Karpas-422 (cell line): ENCODE measurements at regions not wholly inside any gene's neighbourhood (a gene's known extent, or its start where the extent isn't known, plus 50 kb on each side); places are given as distances from the start of the nearest gene placed in this dataset.
"Not testable (repeated sequence)": the region's sequence is repeated elsewhere in the genome, so short reads cannot be mapped to it uniquely, and the experiment has no call there.

ENCODE experiments used
- DNase-seq: peaks from one replicate; pipeline ENCODE4 v3.0.0-alpha.2; 2015
- H2AFZ ChIP-seq: fragments of 200-600 bp; sonication (generic); 2 replicates; pipeline ENCODE4 v1.6.1; 2014; ENCODE audit warnings: antibody characterized with exemption, low read length, mixed read lengths
- H3K27ac ChIP-seq: fragments of 200-600 bp; sonication (generic); 2 replicates; pipeline ENCODE4 v1.5.1; 2014; ENCODE audit warnings: mild to moderate bottlenecking, low read length, moderate library complexity
- H3K27me3 ChIP-seq: fragments of 200-600 bp; sonication (generic); 2 replicates; pipeline ENCODE4 v1.6.1; 2014; ENCODE audit warnings: low read length, mixed read lengths
- H3K36me3 ChIP-seq: fragments of 200-600 bp; sonication (generic); 2 replicates; pipeline ENCODE4 v1.6.1; 2014; ENCODE audit warnings: low read length, mixed read lengths; ENCODE audit not compliant: insufficient read depth
- H3K4me1 ChIP-seq: fragments of 200-600 bp; sonication (generic); 2 replicates; pipeline ENCODE4 v1.6.1; 2014; ENCODE audit warnings: mild to moderate bottlenecking, low read length, mixed read lengths
- H3K4me2 ChIP-seq: fragments of 200-600 bp; sonication (generic); 2 replicates; pipeline ENCODE4 v1.6.1; 2014; ENCODE audit warnings: low read length, low read depth, mild to moderate bottlenecking; ENCODE audit not compliant: poor library complexity, severe bottlenecking
- H3K4me3 ChIP-seq: fragments of 200-600 bp; sonication (generic); 2 replicates; pipeline ENCODE4 v1.5.1; 2014; ENCODE audit warnings: mild to moderate bottlenecking, antibody characterized with exemption, low read length, mixed read lengths
- H3K79me2 ChIP-seq: fragments of 200-600 bp; sonication (generic); 2 replicates; pipeline ENCODE4 v1.6.1; 2014; ENCODE audit warnings: mild to moderate bottlenecking, low read length, mixed read lengths
- H3K9ac ChIP-seq: fragments of 200-600 bp; sonication (generic); 2 replicates; pipeline ENCODE4 v1.6.0; 2014; ENCODE audit warnings: low read length
- H3K9me2 ChIP-seq: fragments of 200-600 bp; sonication (generic), shearing (Covaris generic); replicated peaks from 2 replicates; pipeline ENCODE4 v1.6.0; 2014; ENCODE audit warnings: mild to moderate bottlenecking, low read length, moderate library complexity; ENCODE audit not compliant: insufficient read depth
- H3K9me3 ChIP-seq: fragments of 300-700, 200-600 bp; sonication (generic); 2 replicates; pipeline ENCODE4 v1.6.1; 2014; ENCODE audit warnings: low read length, mixed read lengths
- H4K20me1 ChIP-seq: fragments of 200-600 bp; sonication (generic); 2 replicates; pipeline ENCODE4 v1.6.1; 2014; ENCODE audit warnings: mild to moderate bottlenecking, antibody characterized with exemption, low read length, low read depth; ENCODE audit not compliant: insufficient read depth

GRCh38 chr17:30701498-30701989 is 122.9 kb downstream of the CRLF3 start:
- Histone ChIP-seq H3K9ac (no peak overlapping the region), H3K4me2 (no peak overlapping the region), H3K36me3 (no peaks in the 10 kb centered on the region), H3K9me2 (no peaks in the 10 kb centered on the region), H3K79me2 (no peaks in the 10 kb centered on the region), H2AFZ (no peak overlapping the region), H3K9me3 (no peaks in the 10 kb centered on the region), H4K20me1 (no peaks in the 10 kb centered on the region), H3K4me1 (peaks cover 2% of the 10 kb centered on the region; the same call in 1 of the 2 replicates), H3K27me3 (no peaks in the 10 kb centered on the region), H3K4me3 (no peak overlapping the region), H3K27ac (no peak overlapping the region)
- no peak for DNase-seq

- not testable (repeated sequence) for H3K27ac ChIP-seq, H3K36me3 ChIP-seq, H3K9me3 ChIP-seq, H3K9ac ChIP-seq, DNase-seq, H3K27me3 ChIP-seq, H3K4me3 ChIP-seq, H3K79me2 ChIP-seq, H3K9me2 ChIP-seq, H3K4me1 ChIP-seq, H4K20me1 ChIP-seq, H3K4me2 ChIP-seq, H2AFZ ChIP-seq
Observed at GRCh38 chr17:30700833-30701232, 123.7 kb downstream of the CRLF3 start.

GRCh38 chr17:30697619-30698460 is 126.7 kb downstream of the CRLF3 start:
- Histone ChIP-seq H3K4me2 (peak overlapping the region; percentile 54), H3K4me3 (peak overlapping the region; percentile 22; the same call in 1 of the 2 replicates)
- H3K9ac ChIP-seq, H3K79me2 ChIP-seq, H2AFZ ChIP-seq, H3K9me2 ChIP-seq, H3K27ac ChIP-seq, H3K27me3 ChIP-seq, H3K4me1 ChIP-seq, H3K36me3 ChIP-seq, H3K9me3 ChIP-seq, H4K20me1 ChIP-seq: not testable (repeated sequence)
- peak; percentile 84 for DNase-seq

DNA sequence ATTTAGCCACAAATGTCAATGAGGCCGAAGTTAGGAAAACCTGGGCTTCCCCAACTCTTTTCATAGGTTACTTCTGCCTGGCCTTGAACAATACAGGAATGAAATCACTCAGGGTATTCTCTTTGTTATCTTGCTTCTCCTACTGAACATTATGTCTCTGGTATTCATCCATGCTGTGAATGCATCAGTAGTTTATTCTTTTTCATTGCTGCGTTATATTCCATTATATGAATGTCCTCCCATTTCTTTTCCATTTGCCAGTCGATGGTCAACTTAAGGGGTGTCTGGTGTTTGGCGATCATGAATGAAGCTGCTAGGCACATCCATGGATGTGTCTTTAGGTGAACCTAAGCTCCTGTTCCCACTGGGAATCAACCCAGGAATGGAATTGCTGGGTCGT is 128.3 kb downstream of the CRLF3 start:
- H3K4me1 ChIP-seq = 0 out of 2 replicates have a peak, but pooled peaks cover 4% of the 10 kb centered on the region

DNA sequence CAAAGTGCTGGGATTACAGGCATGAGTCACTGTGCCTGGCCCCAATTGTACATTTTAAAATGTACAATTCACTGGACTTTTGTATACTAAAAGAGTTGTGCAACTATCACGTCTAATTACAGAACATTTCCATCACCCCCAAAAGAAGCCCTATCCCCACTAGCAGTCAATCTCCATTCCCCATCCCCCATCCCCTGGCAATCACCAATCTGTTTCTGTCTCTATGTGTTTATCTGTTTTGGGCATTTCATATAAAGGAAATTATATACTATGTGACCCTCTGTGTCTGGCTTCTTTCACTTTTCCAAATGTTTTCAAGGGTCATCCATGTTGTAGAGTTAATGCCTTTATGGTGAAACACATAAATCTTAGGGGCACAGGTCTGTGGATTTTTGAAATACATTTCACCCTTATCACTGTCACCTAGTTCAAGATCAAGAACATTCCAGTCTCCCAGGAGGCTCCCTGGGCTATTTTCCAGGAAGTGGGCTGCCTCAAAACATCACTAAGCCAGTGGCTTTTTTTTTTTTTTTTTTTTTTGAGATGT is 129.2 kb downstream of the CRLF3 start:
- not testable (repeated sequence) for H3K9ac ChIP-seq, H3K4me1 ChIP-seq, H3K79me2 ChIP-seq, H4K20me1 ChIP-seq, H3K4me2 ChIP-seq, H3K27ac ChIP-seq, H3K9me2 ChIP-seq, H3K9me3 ChIP-seq, H2AFZ ChIP-seq, H3K36me3 ChIP-seq, DNase-seq, H3K4me3 ChIP-seq, H3K27me3 ChIP-seq

More for the DNA sequence above, 128.3 kb downstream of the CRLF3 start:
- Histone ChIP-seq H3K9me2 (no peaks in the 10 kb centered on the region), H3K9ac (no peak overlapping the region), H3K4me2 (no peak overlapping the region), H3K4me3 (no peak overlapping the region), H3K27me3 (no peaks in the 10 kb centered on the region), H3K36me3 (no peaks in the 10 kb centered on the region), H3K9me3 (no peaks in the 10 kb centered on the region), H2AFZ (no peak overlapping the region), H4K20me1 (no peaks in the 10 kb centered on the region), H3K27ac (no peak overlapping the region), H3K79me2 (no peaks in the 10 kb centered on the region)
- no peak for DNase-seq

GRCh38 chr17:30693772-30694171 is 130.7 kb downstream of the CRLF3 start:
- not testable (repeated sequence) for H3K79me2 ChIP-seq, H3K9ac ChIP-seq, H3K36me3 ChIP-seq, H4K20me1 ChIP-seq, H3K27me3 ChIP-seq, H3K9me3 ChIP-seq, H3K9me2 ChIP-seq, H3K4me3 ChIP-seq, H2AFZ ChIP-seq, H3K27ac ChIP-seq, H3K4me1 ChIP-seq
- DNase-seq = peak; percentile 77
- peak overlapping the region; percentile 19 for H3K4me2 ChIP-seq

DNA sequence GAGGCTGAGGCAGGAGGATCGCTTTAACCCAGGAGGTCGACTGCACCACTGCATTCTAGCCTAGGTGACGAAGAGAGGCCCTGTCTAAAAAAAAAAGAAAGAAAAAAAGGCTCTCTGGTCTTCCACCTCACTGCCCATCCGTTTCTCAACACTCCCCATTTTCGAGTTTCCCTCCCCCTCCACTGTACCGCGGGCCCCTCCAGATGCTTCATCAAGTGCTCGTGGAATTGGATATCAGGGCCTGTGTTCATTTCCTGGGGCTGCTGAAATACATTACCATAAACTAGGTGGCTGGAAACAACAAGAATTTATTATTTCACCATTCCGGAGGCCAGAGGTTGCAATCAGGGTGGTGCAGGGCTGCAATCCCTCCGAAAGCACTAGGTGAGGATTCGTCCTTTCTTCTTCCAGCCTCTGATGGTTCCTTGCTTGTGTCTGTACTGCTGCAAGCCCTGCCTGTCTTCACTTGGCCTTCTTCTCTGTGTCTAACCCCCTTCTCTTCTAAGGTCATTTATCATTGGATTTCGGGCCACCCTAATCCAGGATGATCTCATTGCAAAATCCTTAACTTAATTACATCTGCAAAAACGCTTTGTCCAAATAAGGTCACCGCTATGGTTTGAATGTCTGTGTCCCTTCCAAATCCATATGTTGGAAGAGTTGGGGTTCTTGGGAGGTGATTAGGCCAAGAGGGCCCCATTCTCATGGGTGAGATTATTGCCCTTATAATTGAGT is 135.1 kb downstream of the CRLF3 start:
- not testable (repeated sequence) for H3K79me2 ChIP-seq, H3K9ac ChIP-seq, H3K9me3 ChIP-seq, DNase-seq, H4K20me1 ChIP-seq, H3K27ac ChIP-seq, H2AFZ ChIP-seq, H3K9me2 ChIP-seq, H3K36me3 ChIP-seq, H3K27me3 ChIP-seq, H3K4me1 ChIP-seq, H3K4me2 ChIP-seq, H3K4me3 ChIP-seq
